ENCODE measurements at regions not wholly inside any gene's neighbourhood (a gene's known extent, or its start where the extent isn't known, plus 50 kb on each side); places are given as distances from the start of the nearest gene placed in this dataset.

- TF ChIP-seq ZBTB8A (CRISPR knock-in tag; IDR thresholded peaks at IDR 0.05; ENCODE audit: borderline replicate concordance, low read depth) (peak; percentile 85), SNAPC4 (CRISPR knock-in tag; IDR thresholded peaks at IDR 0.05) (peak; percentile 97; the same call in 1 of the 2 replicates), ZNF263 (CRISPR knock-in tag; IDR thresholded peaks at IDR 0.05) (peak; percentile 96), SOX5 (CRISPR knock-in tag; IDR thresholded peaks at IDR 0.05; ENCODE audit: borderline replicate concordance) (peak; percentile 99), BHLHE40 (IDR thresholded peaks at IDR 0.05; ENCODE audit: low read length) (peak; percentile 70), ZNF101 (CRISPR knock-in tag; IDR thresholded peaks at IDR 0.05; ENCODE audit: borderline replicate concordance, low read depth) (peak; percentile 90; the same call in 1 of the 2 replicates), ZNF10 (CRISPR knock-in tag; IDR thresholded peaks at IDR 0.05; ENCODE audit: borderline replicate concordance, low read depth) (0 out of 2 replicates have a peak, but pooled peaks have one; percentile 18), ZNF407 (CRISPR knock-in tag; IDR thresholded peaks at IDR 0.05; ENCODE audit: not compliant biosample characterization) (peak; percentile 62), GATAD1 (CRISPR knock-in tag; IDR thresholded peaks at IDR 0.05) (peak; percentile 82), ZNF614 (CRISPR knock-in tag; IDR thresholded peaks at IDR 0.05; ENCODE audit: borderline replicate concordance) (peak; percentile 98), RARA (CRISPR knock-in tag; IDR thresholded peaks at IDR 0.05) (peak; percentile 100), ZFP36L2 (CRISPR knock-in tag; IDR thresholded peaks at IDR 0.05) (0 out of 2 replicates have a peak, but pooled peaks have one; percentile 84), ZNF550 (CRISPR knock-in tag; IDR thresholded peaks at IDR 0.05; ENCODE audit: borderline replicate concordance) (no peak)
- TF ChIP-seq, protein P1, sequence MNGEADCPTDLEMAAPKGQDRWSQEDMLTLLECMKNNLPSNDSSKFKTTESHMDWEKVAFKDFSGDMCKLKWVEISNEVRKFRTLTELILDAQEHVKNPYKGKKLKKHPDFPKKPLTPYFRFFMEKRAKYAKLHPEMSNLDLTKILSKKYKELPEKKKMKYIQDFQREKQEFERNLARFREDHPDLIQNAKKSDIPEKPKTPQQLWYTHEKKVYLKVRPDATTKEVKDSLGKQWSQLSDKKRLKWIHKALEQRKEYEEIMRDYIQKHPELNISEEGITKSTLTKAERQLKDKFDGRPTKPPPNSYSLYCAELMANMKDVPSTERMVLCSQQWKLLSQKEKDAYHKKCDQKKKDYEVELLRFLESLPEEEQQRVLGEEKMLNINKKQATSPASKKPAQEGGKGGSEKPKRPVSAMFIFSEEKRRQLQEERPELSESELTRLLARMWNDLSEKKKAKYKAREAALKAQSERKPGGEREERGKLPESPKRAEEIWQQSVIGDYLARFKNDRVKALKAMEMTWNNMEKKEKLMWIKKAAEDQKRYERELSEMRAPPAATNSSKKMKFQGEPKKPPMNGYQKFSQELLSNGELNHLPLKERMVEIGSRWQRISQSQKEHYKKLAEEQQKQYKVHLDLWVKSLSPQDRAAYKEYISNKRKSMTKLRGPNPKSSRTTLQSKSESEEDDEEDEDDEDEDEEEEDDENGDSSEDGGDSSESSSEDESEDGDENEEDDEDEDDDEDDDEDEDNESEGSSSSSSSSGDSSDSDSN (CRISPR knock-in tag; IDR thresholded peaks at IDR 0.05), result peak; percentile 98
These were observed 109.5 kb downstream of the SNX5 start (continued) for GRCh38 chr20:17859002-17859615.

Measured in HepG2 (cell line).